ENCODE measurements at regions not wholly inside any gene's neighbourhood (a gene's known extent, or its start where the extent isn't known, plus 50 kb on each side); places are given as distances from the start of the nearest gene placed in this dataset.

DNA sequence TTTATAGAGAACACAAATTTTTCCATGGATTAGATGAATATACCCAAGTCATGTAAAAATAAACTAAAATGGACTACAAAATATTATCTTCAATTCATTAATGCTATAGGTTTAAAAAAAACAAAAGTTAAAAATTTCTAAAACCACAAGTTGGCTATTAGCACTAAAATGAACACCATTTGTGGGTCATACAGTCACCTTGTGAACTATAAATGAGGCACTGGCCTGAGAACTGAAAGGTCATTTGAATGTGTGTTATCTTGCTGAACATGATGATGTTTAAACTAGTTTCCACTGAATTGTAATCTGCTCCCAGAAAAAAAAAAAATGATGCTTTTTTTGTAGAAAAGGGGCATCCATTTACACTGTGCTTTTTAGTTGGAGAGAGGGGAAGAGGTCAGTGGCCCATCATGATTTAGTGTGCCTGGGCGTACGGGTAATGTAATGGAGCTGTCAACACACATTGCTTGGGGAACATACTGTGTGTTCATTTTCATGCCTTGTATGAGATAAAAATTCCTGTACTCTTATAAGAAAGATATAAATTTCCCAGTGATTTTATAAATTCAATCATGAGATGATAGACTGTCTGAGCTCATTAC lies 96.6 kb upstream of the FKBP1C start:
- no peak for DNase-seq (ENCODE audit: low spot score)
- ATAC-seq = no peak
- POLR2A ChIA-PET = no interaction called here
- Mint-ChIP-seq H3K9me3 (peaks cover 24% of the 10 kb centered on the region), H3K4me3 (no peak overlapping the region), H3K27me3 (ENCODE audit: low read depth) (no peaks in the 10 kb centered on the region), H3K4me1 (no peaks in the 10 kb centered on the region), H3K36me3 (peaks cover 12% of the 10 kb centered on the region; the same call in 1 of the 2 replicates), H3K27ac (no peak overlapping the region)
- TF ChIP-seq NFATC4 (CRISPR knock-in tag; IDR thresholded peaks at IDR 0.05) (no peak), FOXK1 (CRISPR knock-in tag; IDR thresholded peaks at IDR 0.05) (no peak), CREM (CRISPR knock-in tag; IDR thresholded peaks at IDR 0.05) (no peak), TP53 (CRISPR knock-in tag; IDR thresholded peaks at IDR 0.05) (no peak), ZNF423 (CRISPR knock-in tag; IDR thresholded peaks at IDR 0.05) (no peak), TEAD1 (CRISPR knock-in tag; IDR thresholded peaks at IDR 0.05) (no peak), SMAD3 (CRISPR knock-in tag; IDR thresholded peaks at IDR 0.05; ENCODE audit: borderline replicate concordance) (no peak), GTF2I (CRISPR knock-in tag; conservative IDR thresholded peaks at IDR 0.05) (no peak)
- TF ChIP-seq, protein P1, sequence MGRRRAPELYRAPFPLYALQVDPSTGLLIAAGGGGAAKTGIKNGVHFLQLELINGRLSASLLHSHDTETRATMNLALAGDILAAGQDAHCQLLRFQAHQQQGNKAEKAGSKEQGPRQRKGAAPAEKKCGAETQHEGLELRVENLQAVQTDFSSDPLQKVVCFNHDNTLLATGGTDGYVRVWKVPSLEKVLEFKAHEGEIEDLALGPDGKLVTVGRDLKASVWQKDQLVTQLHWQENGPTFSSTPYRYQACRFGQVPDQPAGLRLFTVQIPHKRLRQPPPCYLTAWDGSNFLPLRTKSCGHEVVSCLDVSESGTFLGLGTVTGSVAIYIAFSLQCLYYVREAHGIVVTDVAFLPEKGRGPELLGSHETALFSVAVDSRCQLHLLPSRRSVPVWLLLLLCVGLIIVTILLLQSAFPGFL (CRISPR knock-in tag; IDR thresholded peaks at IDR 0.05; ENCODE audit: borderline replicate concordance) = no peak
- TF ChIP-seq, protein P2, sequence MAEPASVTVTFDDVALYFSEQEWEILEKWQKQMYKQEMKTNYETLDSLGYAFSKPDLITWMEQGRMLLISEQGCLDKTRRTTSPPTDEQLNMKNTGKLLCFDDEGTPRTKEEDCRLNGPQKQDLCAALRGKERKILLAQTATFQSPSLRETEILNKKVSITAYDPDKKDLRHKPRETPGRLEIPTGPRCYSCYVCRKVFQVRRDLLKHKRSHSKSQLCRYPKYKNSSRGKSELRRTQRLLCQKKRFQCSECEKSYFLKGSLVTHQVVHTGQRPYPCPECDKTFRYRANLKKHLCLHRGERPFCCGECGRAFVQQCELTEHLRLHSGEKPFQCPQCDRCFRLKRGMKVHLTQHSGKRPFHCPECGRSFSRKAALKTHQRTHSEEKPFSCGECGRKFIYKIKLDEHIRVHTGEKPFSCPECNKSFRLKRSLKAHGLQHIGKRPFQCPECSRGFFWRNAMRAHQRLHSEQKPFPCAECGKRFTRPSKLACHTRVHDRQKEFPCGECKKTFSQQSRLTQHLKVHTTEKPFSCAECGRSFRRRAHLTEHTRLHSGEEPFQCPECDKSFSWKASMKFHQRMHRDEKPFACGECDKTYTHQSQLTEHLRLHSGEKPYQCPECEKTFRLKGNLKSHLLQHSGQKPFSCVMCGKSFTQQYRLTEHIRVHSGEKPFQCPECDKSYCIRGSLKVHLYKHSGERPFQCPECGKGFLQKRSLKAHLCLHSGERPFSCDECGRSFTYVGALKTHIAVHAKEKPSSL (CRISPR knock-in tag; conservative IDR thresholded peaks at IDR 0.05) = no peak
- TF ChIP-seq, protein P3, sequence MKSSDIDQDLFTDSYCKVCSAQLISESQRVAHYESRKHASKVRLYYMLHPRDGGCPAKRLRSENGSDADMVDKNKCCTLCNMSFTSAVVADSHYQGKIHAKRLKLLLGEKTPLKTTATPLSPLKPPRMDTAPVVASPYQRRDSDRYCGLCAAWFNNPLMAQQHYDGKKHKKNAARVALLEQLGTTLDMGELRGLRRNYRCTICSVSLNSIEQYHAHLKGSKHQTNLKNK (CRISPR knock-in tag; IDR thresholded peaks at IDR 0.05) = no peak
- TF ChIP-seq, protein P4, sequence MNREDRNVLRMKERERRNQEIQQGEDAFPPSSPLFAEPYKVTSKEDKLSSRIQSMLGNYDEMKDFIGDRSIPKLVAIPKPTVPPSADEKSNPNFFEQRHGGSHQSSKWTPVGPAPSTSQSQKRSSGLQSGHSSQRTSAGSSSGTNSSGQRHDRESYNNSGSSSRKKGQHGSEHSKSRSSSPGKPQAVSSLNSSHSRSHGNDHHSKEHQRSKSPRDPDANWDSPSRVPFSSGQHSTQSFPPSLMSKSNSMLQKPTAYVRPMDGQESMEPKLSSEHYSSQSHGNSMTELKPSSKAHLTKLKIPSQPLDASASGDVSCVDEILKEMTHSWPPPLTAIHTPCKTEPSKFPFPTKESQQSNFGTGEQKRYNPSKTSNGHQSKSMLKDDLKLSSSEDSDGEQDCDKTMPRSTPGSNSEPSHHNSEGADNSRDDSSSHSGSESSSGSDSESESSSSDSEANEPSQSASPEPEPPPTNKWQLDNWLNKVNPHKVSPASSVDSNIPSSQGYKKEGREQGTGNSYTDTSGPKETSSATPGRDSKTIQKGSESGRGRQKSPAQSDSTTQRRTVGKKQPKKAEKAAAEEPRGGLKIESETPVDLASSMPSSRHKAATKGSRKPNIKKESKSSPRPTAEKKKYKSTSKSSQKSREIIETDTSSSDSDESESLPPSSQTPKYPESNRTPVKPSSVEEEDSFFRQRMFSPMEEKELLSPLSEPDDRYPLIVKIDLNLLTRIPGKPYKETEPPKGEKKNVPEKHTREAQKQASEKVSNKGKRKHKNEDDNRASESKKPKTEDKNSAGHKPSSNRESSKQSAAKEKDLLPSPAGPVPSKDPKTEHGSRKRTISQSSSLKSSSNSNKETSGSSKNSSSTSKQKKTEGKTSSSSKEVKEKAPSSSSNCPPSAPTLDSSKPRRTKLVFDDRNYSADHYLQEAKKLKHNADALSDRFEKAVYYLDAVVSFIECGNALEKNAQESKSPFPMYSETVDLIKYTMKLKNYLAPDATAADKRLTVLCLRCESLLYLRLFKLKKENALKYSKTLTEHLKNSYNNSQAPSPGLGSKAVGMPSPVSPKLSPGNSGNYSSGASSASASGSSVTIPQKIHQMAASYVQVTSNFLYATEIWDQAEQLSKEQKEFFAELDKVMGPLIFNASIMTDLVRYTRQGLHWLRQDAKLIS (CRISPR knock-in tag; IDR thresholded peaks at IDR 0.05; ENCODE audit: borderline replicate concordance) = no peak
- TF ChIP-seq, protein P5, sequence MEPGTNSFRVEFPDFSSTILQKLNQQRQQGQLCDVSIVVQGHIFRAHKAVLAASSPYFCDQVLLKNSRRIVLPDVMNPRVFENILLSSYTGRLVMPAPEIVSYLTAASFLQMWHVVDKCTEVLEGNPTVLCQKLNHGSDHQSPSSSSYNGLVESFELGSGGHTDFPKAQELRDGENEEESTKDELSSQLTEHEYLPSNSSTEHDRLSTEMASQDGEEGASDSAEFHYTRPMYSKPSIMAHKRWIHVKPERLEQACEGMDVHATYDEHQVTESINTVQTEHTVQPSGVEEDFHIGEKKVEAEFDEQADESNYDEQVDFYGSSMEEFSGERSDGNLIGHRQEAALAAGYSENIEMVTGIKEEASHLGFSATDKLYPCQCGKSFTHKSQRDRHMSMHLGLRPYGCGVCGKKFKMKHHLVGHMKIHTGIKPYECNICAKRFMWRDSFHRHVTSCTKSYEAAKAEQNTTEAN (CRISPR knock-in tag; IDR thresholded peaks at IDR 0.05) = no peak
- CTCF ChIA-PET = no interaction called here

DNA sequence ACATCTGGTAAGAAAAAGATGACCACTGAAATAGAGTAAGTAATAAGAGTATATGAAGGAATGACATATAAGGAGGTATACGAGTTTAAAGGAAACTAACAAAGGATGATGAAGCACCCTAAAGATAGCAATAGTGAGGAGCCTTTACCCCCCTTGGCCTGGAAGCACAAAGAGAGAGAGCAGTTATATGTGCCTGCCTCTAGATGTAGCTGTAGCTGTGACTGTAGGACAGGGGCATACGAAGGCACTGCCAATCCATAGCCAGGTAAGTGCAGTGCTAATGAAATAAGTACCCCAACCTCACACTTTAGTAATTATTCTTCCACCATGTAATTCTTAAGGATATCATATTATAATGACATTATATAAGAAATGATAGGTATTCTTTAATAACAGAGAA lies 90.1 kb upstream of the FKBP1C start:
- Mint-ChIP-seq H3K27me3 (ENCODE audit: low read depth) (no peaks in the 10 kb centered on the region), H3K9me3 (peaks cover 28% of the 10 kb centered on the region), H3K4me1 (no peaks in the 10 kb centered on the region), H3K36me3 (0 out of 2 replicates have a peak, but pooled peaks cover 4% of the 10 kb centered on the region), H3K27ac (no peak overlapping the region), H3K4me3 (no peak overlapping the region)
- DNase-seq (ENCODE audit: low spot score) (no peak), ATAC-seq (peak; percentile 81)
- CTCF ChIA-PET = no interaction called here
- POLR2A ChIA-PET = no interaction called here
- TF ChIP-seq, protein P6, sequence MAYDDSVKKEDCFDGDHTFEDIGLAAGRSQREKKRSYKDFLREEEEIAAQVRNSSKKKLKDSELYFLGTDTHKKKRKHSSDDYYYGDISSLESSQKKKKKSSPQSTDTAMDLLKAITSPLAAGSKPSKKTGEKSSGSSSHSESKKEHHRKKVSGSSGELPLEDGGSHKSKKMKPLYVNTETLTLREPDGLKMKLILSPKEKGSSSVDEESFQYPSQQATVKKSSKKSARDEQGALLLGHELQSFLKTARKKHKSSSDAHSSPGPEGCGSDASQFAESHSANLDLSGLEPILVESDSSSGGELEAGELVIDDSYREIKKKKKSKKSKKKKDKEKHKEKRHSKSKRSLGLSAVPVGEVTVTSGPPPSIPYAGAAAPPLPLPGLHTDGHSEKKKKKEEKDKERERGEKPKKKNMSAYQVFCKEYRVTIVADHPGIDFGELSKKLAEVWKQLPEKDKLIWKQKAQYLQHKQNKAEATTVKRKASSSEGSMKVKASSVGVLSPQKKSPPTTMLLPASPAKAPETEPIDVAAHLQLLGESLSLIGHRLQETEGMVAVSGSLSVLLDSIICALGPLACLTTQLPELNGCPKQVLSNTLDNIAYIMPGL (CRISPR knock-in tag; IDR thresholded peaks at IDR 0.05) = no peak
- TF ChIP-seq, protein P7, sequence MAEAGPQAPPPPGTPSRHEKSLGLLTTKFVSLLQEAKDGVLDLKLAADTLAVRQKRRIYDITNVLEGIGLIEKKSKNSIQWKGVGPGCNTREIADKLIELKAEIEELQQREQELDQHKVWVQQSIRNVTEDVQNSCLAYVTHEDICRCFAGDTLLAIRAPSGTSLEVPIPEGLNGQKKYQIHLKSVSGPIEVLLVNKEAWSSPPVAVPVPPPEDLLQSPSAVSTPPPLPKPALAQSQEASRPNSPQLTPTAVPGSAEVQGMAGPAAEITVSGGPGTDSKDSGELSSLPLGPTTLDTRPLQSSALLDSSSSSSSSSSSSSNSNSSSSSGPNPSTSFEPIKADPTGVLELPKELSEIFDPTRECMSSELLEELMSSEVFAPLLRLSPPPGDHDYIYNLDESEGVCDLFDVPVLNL (CRISPR knock-in tag; IDR thresholded peaks at IDR 0.05; ENCODE audit: borderline replicate concordance, low read depth) = no peak
- TF ChIP-seq, protein P8, sequence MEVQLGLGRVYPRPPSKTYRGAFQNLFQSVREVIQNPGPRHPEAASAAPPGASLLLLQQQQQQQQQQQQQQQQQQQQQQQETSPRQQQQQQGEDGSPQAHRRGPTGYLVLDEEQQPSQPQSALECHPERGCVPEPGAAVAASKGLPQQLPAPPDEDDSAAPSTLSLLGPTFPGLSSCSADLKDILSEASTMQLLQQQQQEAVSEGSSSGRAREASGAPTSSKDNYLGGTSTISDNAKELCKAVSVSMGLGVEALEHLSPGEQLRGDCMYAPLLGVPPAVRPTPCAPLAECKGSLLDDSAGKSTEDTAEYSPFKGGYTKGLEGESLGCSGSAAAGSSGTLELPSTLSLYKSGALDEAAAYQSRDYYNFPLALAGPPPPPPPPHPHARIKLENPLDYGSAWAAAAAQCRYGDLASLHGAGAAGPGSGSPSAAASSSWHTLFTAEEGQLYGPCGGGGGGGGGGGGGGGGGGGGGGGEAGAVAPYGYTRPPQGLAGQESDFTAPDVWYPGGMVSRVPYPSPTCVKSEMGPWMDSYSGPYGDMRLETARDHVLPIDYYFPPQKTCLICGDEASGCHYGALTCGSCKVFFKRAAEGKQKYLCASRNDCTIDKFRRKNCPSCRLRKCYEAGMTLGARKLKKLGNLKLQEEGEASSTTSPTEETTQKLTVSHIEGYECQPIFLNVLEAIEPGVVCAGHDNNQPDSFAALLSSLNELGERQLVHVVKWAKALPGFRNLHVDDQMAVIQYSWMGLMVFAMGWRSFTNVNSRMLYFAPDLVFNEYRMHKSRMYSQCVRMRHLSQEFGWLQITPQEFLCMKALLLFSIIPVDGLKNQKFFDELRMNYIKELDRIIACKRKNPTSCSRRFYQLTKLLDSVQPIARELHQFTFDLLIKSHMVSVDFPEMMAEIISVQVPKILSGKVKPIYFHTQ (CRISPR knock-in tag; IDR thresholded peaks at IDR 0.05) = no peak
- TF ChIP-seq, protein P9, sequence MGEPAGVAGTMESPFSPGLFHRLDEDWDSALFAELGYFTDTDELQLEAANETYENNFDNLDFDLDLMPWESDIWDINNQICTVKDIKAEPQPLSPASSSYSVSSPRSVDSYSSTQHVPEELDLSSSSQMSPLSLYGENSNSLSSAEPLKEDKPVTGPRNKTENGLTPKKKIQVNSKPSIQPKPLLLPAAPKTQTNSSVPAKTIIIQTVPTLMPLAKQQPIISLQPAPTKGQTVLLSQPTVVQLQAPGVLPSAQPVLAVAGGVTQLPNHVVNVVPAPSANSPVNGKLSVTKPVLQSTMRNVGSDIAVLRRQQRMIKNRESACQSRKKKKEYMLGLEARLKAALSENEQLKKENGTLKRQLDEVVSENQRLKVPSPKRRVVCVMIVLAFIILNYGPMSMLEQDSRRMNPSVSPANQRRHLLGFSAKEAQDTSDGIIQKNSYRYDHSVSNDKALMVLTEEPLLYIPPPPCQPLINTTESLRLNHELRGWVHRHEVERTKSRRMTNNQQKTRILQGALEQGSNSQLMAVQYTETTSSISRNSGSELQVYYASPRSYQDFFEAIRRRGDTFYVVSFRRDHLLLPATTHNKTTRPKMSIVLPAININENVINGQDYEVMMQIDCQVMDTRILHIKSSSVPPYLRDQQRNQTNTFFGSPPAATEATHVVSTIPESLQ (CRISPR knock-in tag; IDR thresholded peaks at IDR 0.05) = no peak
